Middle frontal gyrus (tissue), 1 donor: ENCODE measurements at regions not wholly inside any gene's neighbourhood (a gene's known extent, or its start where the extent isn't known, plus 50 kb on each side); places are given as distances from the start of the nearest gene placed in this dataset.
"Not testable (repeated sequence)": the region's sequence is repeated elsewhere in the genome, so short reads cannot be mapped to it uniquely, and the experiment has no call there.

Source experiments
- DNase-seq: peaks from one replicate; pipeline ENCODE4 v3.0.0-alpha.2; 2015; ENCODE audit warnings: low spot score; ENCODE audit errors: extremely low spot score

- DNase-seq, result no peak
Observed at GRCh38 chr14:48614003-48614402, 938.6 kb upstream of the MDGA2 start.

GRCh38 chr14:48606960-48607359 is 931.6 kb upstream of the MDGA2 start:
- DNase-seq, result not testable (repeated sequence)

- no peak for DNase-seq
Observed at GRCh38 chr14:48598458-48598857, 923.1 kb upstream of the MDGA2 start.

- no peak for DNase-seq
Observed at GRCh38 chr14:48586099-48586498, 910.7 kb upstream of the MDGA2 start.

GRCh38 chr14:48584031-48584430 is 908.6 kb upstream of the MDGA2 start:
- DNase-seq, result no peak

- no peak for DNase-seq
Observed at GRCh38 chr14:48582938-48583337, 907.5 kb upstream of the MDGA2 start.

- DNase-seq, result no peak
Observed at GRCh38 chr14:48580692-48581091, 905.3 kb upstream of the MDGA2 start.

GRCh38 chr14:48575772-48576171 is 900.4 kb upstream of the MDGA2 start:
- no peak for DNase-seq

GRCh38 chr14:48568688-48569087 is 893.3 kb upstream of the MDGA2 start:
- no peak for DNase-seq

- DNase-seq, result no peak
Observed at GRCh38 chr14:48568252-48568651, 892.8 kb upstream of the MDGA2 start.

- DNase-seq, result no peak
Observed at GRCh38 chr14:48563489-48563888, 888.1 kb upstream of the MDGA2 start.

GRCh38 chr14:48561438-48561837 is 886.0 kb upstream of the MDGA2 start:
- DNase-seq, result not testable (repeated sequence)

- DNase-seq, result no peak
Observed at GRCh38 chr14:48560421-48560820, 885.0 kb upstream of the MDGA2 start.

GRCh38 chr14:48553443-48553842 is 878.0 kb upstream of the MDGA2 start:
- DNase-seq, result no peak

GRCh38 chr14:48546996-48547395 is 871.6 kb upstream of the MDGA2 start:
- DNase-seq, result no peak

- no peak for DNase-seq
Observed at GRCh38 chr14:48537600-48537999, 862.2 kb upstream of the MDGA2 start.

GRCh38 chr14:48536318-48536717 is 860.9 kb upstream of the MDGA2 start:
- no peak for DNase-seq

GRCh38 chr14:48527832-48528231 is 852.4 kb upstream of the MDGA2 start:
- DNase-seq, result no peak

GRCh38 chr14:48526307-48526706 is 850.9 kb upstream of the MDGA2 start:
- DNase-seq, result no peak

GRCh38 chr14:48504921-48505320 is 829.5 kb upstream of the MDGA2 start:
- DNase-seq, result no peak

GRCh38 chr14:48490756-48491155 is 815.4 kb upstream of the MDGA2 start:
- DNase-seq, result no peak

GRCh38 chr14:48473944-48474343 is 798.5 kb upstream of the MDGA2 start:
- no peak for DNase-seq

- DNase-seq, result no peak
Observed at GRCh38 chr14:48456051-48456450, 780.6 kb upstream of the MDGA2 start.

- no peak for DNase-seq
Observed at GRCh38 chr14:48454887-48455286, 779.5 kb upstream of the MDGA2 start.
